ENCODE measurements at regions not wholly inside any gene's neighbourhood (a gene's known extent, or its start where the extent isn't known, plus 50 kb on each side); places are given as distances from the start of the nearest gene placed in this dataset.

GRCh38 chr2:23029111-23029510 is 355.9 kb upstream of the KLHL29 start:
- Histone ChIP-seq H3K9ac (ENCODE audit: low read depth, low read length) (no peak overlapping the region), H3K4me2 (ENCODE audit: insufficient read depth, low read length) (no peak overlapping the region), H3K27me3 (ENCODE audit: insufficient read depth, low read length, poor library complexity) (no peaks in the 10 kb centered on the region), H4K20me1 (ENCODE audit: insufficient read depth, low read length) (no peaks in the 10 kb centered on the region), H3K9me3 (ENCODE audit: insufficient read depth, low read length, severe bottlenecking) (no peaks in the 10 kb centered on the region), H3K4me3 (ENCODE audit: low read depth in 1 of 2, low read length in 2 of 2) (no peak overlapping the region), H3K4me1 (ENCODE audit: insufficient read depth, low read length) (no peaks in the 10 kb centered on the region), H3K27ac (ENCODE audit: low read length) (no peak overlapping the region), H2AFZ (ENCODE audit: low read depth, low read length) (no peak overlapping the region), H3K79me2 (ENCODE audit: insufficient read depth, low read length) (no peaks in the 10 kb centered on the region), H3K36me3 (ENCODE audit: insufficient read depth, low read length) (no peaks in the 10 kb centered on the region)
- no peak for ATAC-seq (ENCODE audit: insufficient read depth, low read depth)
- TF ChIP-seq EZH2 (IDR thresholded peaks at IDR 0.05; ENCODE audit: borderline replicate concordance, low read depth, low read length, severe bottlenecking) = no peak
- TF ChIP-seq, protein P1, sequence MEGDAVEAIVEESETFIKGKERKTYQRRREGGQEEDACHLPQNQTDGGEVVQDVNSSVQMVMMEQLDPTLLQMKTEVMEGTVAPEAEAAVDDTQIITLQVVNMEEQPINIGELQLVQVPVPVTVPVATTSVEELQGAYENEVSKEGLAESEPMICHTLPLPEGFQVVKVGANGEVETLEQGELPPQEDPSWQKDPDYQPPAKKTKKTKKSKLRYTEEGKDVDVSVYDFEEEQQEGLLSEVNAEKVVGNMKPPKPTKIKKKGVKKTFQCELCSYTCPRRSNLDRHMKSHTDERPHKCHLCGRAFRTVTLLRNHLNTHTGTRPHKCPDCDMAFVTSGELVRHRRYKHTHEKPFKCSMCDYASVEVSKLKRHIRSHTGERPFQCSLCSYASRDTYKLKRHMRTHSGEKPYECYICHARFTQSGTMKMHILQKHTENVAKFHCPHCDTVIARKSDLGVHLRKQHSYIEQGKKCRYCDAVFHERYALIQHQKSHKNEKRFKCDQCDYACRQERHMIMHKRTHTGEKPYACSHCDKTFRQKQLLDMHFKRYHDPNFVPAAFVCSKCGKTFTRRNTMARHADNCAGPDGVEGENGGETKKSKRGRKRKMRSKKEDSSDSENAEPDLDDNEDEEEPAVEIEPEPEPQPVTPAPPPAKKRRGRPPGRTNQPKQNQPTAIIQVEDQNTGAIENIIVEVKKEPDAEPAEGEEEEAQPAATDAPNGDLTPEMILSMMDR (IDR thresholded peaks at IDR 0.05; ENCODE audit: borderline replicate concordance, extremely low read depth, low read length, poor library complexity, severe bottlenecking) = no peak
- DNase-seq = no peak

- Histone ChIP-seq H3K79me2 (ENCODE audit: insufficient read depth, low read length) (no peaks in the 10 kb centered on the region), H3K9me3 (ENCODE audit: insufficient read depth, low read length, severe bottlenecking) (no peaks in the 10 kb centered on the region), H3K9ac (ENCODE audit: low read depth, low read length) (no peak overlapping the region), H3K4me1 (ENCODE audit: insufficient read depth, low read length) (no peaks in the 10 kb centered on the region), H3K36me3 (ENCODE audit: insufficient read depth, low read length) (no peaks in the 10 kb centered on the region), H4K20me1 (ENCODE audit: insufficient read depth, low read length) (no peaks in the 10 kb centered on the region), H2AFZ (ENCODE audit: low read depth, low read length) (no peak overlapping the region), H3K4me3 (ENCODE audit: low read depth in 1 of 2, low read length in 2 of 2) (no peak overlapping the region), H3K4me2 (ENCODE audit: insufficient read depth, low read length) (no peak overlapping the region), H3K27me3 (ENCODE audit: insufficient read depth, low read length, poor library complexity) (no peaks in the 10 kb centered on the region), H3K27ac (ENCODE audit: low read length) (no peak overlapping the region)
- TF ChIP-seq EZH2 (IDR thresholded peaks at IDR 0.05; ENCODE audit: borderline replicate concordance, low read depth, low read length, severe bottlenecking) = no peak
- TF ChIP-seq, protein P1 (IDR thresholded peaks at IDR 0.05; ENCODE audit: borderline replicate concordance, extremely low read depth, low read length, poor library complexity, severe bottlenecking) = no peak
- DNase-seq = no peak
- ATAC-seq (ENCODE audit: insufficient read depth, low read depth) = no peak
These were observed 355.0 kb upstream of the KLHL29 start for GRCh38 chr2:23029951-23030350.

DNA sequence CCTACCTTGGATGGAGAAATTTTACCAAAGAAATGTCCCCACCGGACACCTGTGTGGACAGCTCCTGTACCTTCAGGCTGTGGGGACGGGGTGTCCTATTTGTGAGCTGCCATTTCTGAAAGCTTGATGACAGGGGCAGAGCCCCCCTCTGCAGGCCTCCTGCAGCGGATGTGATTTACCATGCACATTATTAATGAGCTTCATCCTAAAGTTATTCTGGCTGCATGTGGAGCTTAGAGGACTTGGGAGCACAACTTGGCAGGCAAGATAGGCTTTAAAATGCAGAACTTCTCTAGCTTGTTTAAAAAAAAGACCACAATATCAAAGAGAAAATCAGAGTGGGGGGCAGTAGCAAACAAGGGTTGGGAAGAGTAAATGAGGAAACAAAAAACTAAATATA is 350.0 kb upstream of the KLHL29 start:
- H3K4me2 ChIP-seq (ENCODE audit: insufficient read depth, low read length) = no peak overlapping the region
- no peak overlapping the region for H3K9ac ChIP-seq (ENCODE audit: low read depth, low read length)
- no peaks in the 10 kb centered on the region for H3K79me2 ChIP-seq (ENCODE audit: insufficient read depth, low read length)
- no peak overlapping the region for H3K4me3 ChIP-seq (ENCODE audit: low read depth in 1 of 2, low read length in 2 of 2)
- TF ChIP-seq, protein P1 (IDR thresholded peaks at IDR 0.05; ENCODE audit: borderline replicate concordance, extremely low read depth, low read length, poor library complexity, severe bottlenecking) = no peak
- TF ChIP-seq EZH2 (IDR thresholded peaks at IDR 0.05; ENCODE audit: borderline replicate concordance, low read depth, low read length, severe bottlenecking) = no peak
- DNase-seq (no peak), ATAC-seq (ENCODE audit: insufficient read depth, low read depth) (no peak)
- H2AFZ ChIP-seq (ENCODE audit: low read depth, low read length) = no peak overlapping the region
- H3K27ac ChIP-seq (ENCODE audit: low read length) = no peak overlapping the region
- no peaks in the 10 kb centered on the region for H3K27me3 ChIP-seq (ENCODE audit: insufficient read depth, low read length, poor library complexity)
- no peaks in the 10 kb centered on the region for H3K36me3 ChIP-seq (ENCODE audit: insufficient read depth, low read length)
- H4K20me1 ChIP-seq (ENCODE audit: insufficient read depth, low read length) = no peaks in the 10 kb centered on the region
- H3K9me3 ChIP-seq (ENCODE audit: insufficient read depth, low read length, severe bottlenecking) = no peaks in the 10 kb centered on the region
- H3K4me1 ChIP-seq (ENCODE audit: insufficient read depth, low read length) = no peaks in the 10 kb centered on the region

GRCh38 chr2:23036629-23037028 is 348.4 kb upstream of the KLHL29 start:
- Histone ChIP-seq H3K9ac (ENCODE audit: low read depth, low read length) (no peak overlapping the region), H3K4me3 (ENCODE audit: low read depth in 1 of 2, low read length in 2 of 2) (no peak overlapping the region), H4K20me1 (ENCODE audit: insufficient read depth, low read length) (no peaks in the 10 kb centered on the region), H3K4me1 (ENCODE audit: insufficient read depth, low read length) (no peaks in the 10 kb centered on the region), H3K79me2 (ENCODE audit: insufficient read depth, low read length) (no peaks in the 10 kb centered on the region), H3K27ac (ENCODE audit: low read length) (no peak overlapping the region), H3K27me3 (ENCODE audit: insufficient read depth, low read length, poor library complexity) (no peaks in the 10 kb centered on the region), H3K4me2 (ENCODE audit: insufficient read depth, low read length) (no peak overlapping the region), H3K36me3 (ENCODE audit: insufficient read depth, low read length) (no peaks in the 10 kb centered on the region), H2AFZ (ENCODE audit: low read depth, low read length) (no peak overlapping the region), H3K9me3 (ENCODE audit: insufficient read depth, low read length, severe bottlenecking) (no peaks in the 10 kb centered on the region)
- no peak for ATAC-seq (ENCODE audit: insufficient read depth, low read depth)
- TF ChIP-seq EZH2 (IDR thresholded peaks at IDR 0.05; ENCODE audit: borderline replicate concordance, low read depth, low read length, severe bottlenecking) = no peak
- TF ChIP-seq, protein P1 (IDR thresholded peaks at IDR 0.05; ENCODE audit: borderline replicate concordance, extremely low read depth, low read length, poor library complexity, severe bottlenecking) = no peak
- no peak for DNase-seq

Data from DND-41 (cell line).